OCI-LY1 (cell line): ENCODE measurements at regions not wholly inside any gene's neighbourhood (a gene's known extent, or its start where the extent isn't known, plus 50 kb on each side); places are given as distances from the start of the nearest gene placed in this dataset.

ENCODE experiments used
- H2AFZ ChIP-seq: fragments of 200-600 bp; sonication (generic), shearing (Covaris generic); 2 replicates; pipeline ENCODE4 v1.6.0; 2014; ENCODE audit warnings: antibody characterized with exemption, mild to moderate bottlenecking, low read length
- H3F3A ChIP-seq: fragments of 200-600 bp; sonication (generic), shearing (Covaris generic); 2 replicates; pipeline ENCODE4 v1.6.0; 2014; ENCODE audit warnings: mild to moderate bottlenecking, antibody characterized with exemption, low read length, moderate library complexity; ENCODE audit not compliant: insufficient read depth
- H3K27ac ChIP-seq: fragments of 200-600 bp; sonication (generic); 2 replicates; pipeline ENCODE4 v1.5.1; 2014; ENCODE audit warnings: low read length, mixed run types, mild to moderate bottlenecking, low read depth; ENCODE audit not compliant: poor library complexity, severe bottlenecking
- H3K27me3 ChIP-seq: fragments of 200-600 bp; sonication (generic); 2 replicates; pipeline ENCODE4 v1.6.0; 2014; ENCODE audit warnings: antibody characterized with exemption, mild to moderate bottlenecking, low read length, moderate library complexity; ENCODE audit not compliant: insufficient read depth
- H3K36me3 ChIP-seq: fragments of 200-600 bp; sonication (generic); 2 replicates; pipeline ENCODE4 v1.6.1; 2014; ENCODE audit warnings: mild to moderate bottlenecking, antibody characterized with exemption, low read length, moderate library complexity, mixed read lengths; ENCODE audit not compliant: insufficient read depth
- H3K4me1 ChIP-seq: fragments of 200-600 bp; sonication (generic); 2 replicates; pipeline ENCODE4 v1.5.1; 2014; ENCODE audit warnings: mild to moderate bottlenecking, low read length, moderate library complexity; ENCODE audit not compliant: insufficient read depth, severe bottlenecking
- H3K4me2 ChIP-seq: fragments of 200-600 bp; sonication (generic), shearing (Covaris generic); 2 replicates; pipeline ENCODE4 v1.6.1; 2014; ENCODE audit warnings: low read length
- H3K4me3 ChIP-seq: fragments of 200-600 bp; sonication (generic); 2 replicates; pipeline ENCODE4 v1.5.1; 2014; ENCODE audit warnings: low read length, low read depth, mild to moderate bottlenecking, mixed read lengths; ENCODE audit not compliant: poor library complexity, severe bottlenecking
- H3K79me2 ChIP-seq: fragments of 200-600 bp; shearing (Covaris generic); 2 replicates; pipeline ENCODE4 v1.6.1; 2016; ENCODE audit warnings: mixed run types, low read length, mixed read lengths; ENCODE audit not compliant: insufficient read depth
- H3K9ac ChIP-seq: fragments of 200-600 bp; sonication (generic), shearing (Covaris generic); 2 replicates; pipeline ENCODE4 v1.6.1; 2014; ENCODE audit warnings: mild to moderate bottlenecking, low read length, mixed read lengths
- H3K9me2 ChIP-seq: fragments of 200-600 bp; sonication (generic), shearing (Covaris generic); 2 replicates; pipeline ENCODE4 v1.6.1; 2014; ENCODE audit warnings: low read depth, mild to moderate bottlenecking, low read length, mixed read lengths
- H3K9me3 ChIP-seq: fragments of 200-600 bp; shearing (Covaris generic); 2 replicates; pipeline ENCODE4 v1.6.1; 2014; ENCODE audit warnings: low read length, mixed read lengths
- H4K20me1 ChIP-seq: fragments of 200-600 bp; sonication (generic), shearing (Covaris generic); 2 replicates; pipeline ENCODE4 v1.6.0; 2016; ENCODE audit warnings: mild to moderate bottlenecking, low read length; ENCODE audit not compliant: insufficient read depth
- EZH2 ChIP-seq: fragments of 200-600 bp; sonication (generic), shearing (Covaris generic); IDR thresholded peaks from 2 replicates; pipeline ENCODE4 v1.8.0; 2017; ENCODE audit warnings: borderline replicate concordance, mixed run types, mild to moderate bottlenecking, antibody characterized with exemption, low read length, moderate library complexity, mixed read lengths
- TF ChIP-seq, protein P1 (sequence below): fragments of 200-600 bp; sonication (generic), shearing (Covaris generic); IDR thresholded peaks from 2 replicates; pipeline ENCODE4 v1.5.1; 2017; ENCODE audit warnings: mild to moderate bottlenecking, antibody characterized with exemption, low read length, moderate library complexity, mixed read lengths

DNA sequence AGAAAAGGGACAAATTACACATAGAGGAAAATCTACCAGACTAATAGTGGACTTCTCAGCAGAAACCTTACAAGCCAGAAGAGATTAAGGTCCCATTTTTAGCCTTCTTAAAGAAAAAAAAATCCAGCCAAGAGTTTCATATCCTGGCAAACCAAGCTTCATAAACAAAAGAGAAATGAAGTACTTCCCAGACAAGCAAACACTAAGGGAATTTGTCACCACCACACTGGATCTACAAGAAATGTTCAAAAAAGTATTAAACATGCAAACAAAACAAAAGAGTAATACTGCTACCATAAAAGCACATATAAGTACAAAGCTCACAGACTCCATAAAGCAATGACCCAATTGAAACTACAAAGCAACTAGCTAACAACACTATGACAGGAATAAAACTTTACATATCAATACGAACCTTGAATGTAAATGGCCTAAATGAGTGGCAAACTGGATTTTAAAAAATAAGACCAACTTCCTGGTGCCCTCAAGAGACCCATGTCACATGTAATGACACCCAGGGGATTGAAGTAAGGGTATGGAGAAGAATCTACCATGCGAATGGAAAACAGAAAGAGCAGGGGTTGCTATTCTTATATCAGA is 260.7 kb upstream of the PPP2R2D start:
- Histone ChIP-seq H3K27me3 (0 out of 2 replicates have a peak, but pooled peaks cover 4% of the 10 kb centered on the region), H3F3A (no peaks in the 10 kb centered on the region), H3K9ac (no peak overlapping the region), H3K36me3 (no peaks in the 10 kb centered on the region), H2AFZ (no peak overlapping the region), H3K9me3 (no peaks in the 10 kb centered on the region), H3K4me1 (no peaks in the 10 kb centered on the region), H4K20me1 (no peaks in the 10 kb centered on the region), H3K4me3 (no peak overlapping the region), H3K79me2 (no peaks in the 10 kb centered on the region), H3K27ac (no peak overlapping the region), H3K4me2 (no peak overlapping the region), H3K9me2 (no peaks in the 10 kb centered on the region)
- TF ChIP-seq EZH2: no peak
- TF ChIP-seq, protein P1, sequence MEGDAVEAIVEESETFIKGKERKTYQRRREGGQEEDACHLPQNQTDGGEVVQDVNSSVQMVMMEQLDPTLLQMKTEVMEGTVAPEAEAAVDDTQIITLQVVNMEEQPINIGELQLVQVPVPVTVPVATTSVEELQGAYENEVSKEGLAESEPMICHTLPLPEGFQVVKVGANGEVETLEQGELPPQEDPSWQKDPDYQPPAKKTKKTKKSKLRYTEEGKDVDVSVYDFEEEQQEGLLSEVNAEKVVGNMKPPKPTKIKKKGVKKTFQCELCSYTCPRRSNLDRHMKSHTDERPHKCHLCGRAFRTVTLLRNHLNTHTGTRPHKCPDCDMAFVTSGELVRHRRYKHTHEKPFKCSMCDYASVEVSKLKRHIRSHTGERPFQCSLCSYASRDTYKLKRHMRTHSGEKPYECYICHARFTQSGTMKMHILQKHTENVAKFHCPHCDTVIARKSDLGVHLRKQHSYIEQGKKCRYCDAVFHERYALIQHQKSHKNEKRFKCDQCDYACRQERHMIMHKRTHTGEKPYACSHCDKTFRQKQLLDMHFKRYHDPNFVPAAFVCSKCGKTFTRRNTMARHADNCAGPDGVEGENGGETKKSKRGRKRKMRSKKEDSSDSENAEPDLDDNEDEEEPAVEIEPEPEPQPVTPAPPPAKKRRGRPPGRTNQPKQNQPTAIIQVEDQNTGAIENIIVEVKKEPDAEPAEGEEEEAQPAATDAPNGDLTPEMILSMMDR: no peak

DNA sequence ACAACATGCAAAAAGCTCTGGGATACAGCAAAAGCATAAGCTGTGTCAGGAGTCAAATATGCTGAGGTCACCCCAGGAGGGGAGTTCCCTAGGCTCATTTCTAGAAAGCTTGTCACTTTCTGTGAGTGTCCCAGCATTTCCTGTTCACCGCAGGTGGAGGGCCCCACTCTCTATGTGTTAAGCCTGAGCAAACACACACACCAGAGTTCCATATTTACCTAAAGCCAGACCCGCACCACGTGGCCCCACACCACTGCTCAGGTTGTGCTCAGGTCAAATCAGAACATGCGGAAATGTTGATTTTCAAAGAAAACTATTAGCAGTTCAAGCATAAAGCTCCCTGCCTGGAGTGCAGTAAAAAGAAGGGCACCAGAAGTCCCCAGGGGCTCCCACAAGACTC is 259.6 kb upstream of the PPP2R2D start:
- Histone ChIP-seq H3K4me2 (no peak overlapping the region), H3K27me3 (peaks cover 4% of the 10 kb centered on the region; the same call in 1 of the 2 replicates), H3F3A (no peaks in the 10 kb centered on the region), H3K4me3 (no peak overlapping the region), H4K20me1 (no peaks in the 10 kb centered on the region), H3K27ac (no peak overlapping the region), H3K9me2 (no peaks in the 10 kb centered on the region), H3K9ac (no peak overlapping the region), H3K36me3 (no peaks in the 10 kb centered on the region), H2AFZ (no peak overlapping the region), H3K79me2 (no peaks in the 10 kb centered on the region), H3K4me1 (no peaks in the 10 kb centered on the region), H3K9me3 (no peaks in the 10 kb centered on the region)
- TF ChIP-seq, protein P1: no peak
- no peak for TF ChIP-seq EZH2

DNA sequence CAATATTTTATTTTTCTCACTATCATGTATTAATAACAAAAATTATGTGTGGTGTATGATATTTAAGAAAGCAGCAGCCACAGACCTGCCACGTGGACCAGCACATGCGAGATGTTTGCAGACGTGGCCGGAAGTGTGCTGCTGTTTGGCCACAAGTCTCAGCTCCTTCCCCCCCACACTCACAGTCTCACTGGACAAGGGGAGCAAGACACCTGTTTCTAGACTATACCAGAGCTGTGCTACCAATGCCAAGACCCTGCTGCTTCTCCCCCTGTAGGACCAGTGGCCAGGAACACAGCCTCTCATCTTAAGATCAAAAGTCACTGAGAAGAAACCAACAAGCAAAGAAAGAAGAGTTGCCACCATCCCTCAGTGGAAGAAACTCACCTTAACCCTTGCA is 258.9 kb upstream of the PPP2R2D start:
- no peaks in the 10 kb centered on the region for H3K9me3 ChIP-seq
- peaks cover 4% of the 10 kb centered on the region; the same call in 1 of the 2 replicates for H3K27me3 ChIP-seq
- no peaks in the 10 kb centered on the region for H3K9me2 ChIP-seq
- H3K4me1 ChIP-seq: no peaks in the 10 kb centered on the region
- TF ChIP-seq EZH2: no peak
- TF ChIP-seq, protein P1: no peak
- no peak overlapping the region for H3K27ac ChIP-seq
- no peaks in the 10 kb centered on the region for H3F3A ChIP-seq
- no peaks in the 10 kb centered on the region for H4K20me1 ChIP-seq
- H3K9ac ChIP-seq: no peak overlapping the region
- no peaks in the 10 kb centered on the region for H3K36me3 ChIP-seq
- no peak overlapping the region for H2AFZ ChIP-seq
- H3K79me2 ChIP-seq: no peaks in the 10 kb centered on the region
- no peak overlapping the region for H3K4me2 ChIP-seq
- no peak overlapping the region for H3K4me3 ChIP-seq
